ENCODE measurements at regions not wholly inside any gene's neighbourhood (a gene's known extent, or its start where the extent isn't known, plus 50 kb on each side); places are given as distances from the start of the nearest gene placed in this dataset.
"Not testable (repeated sequence)": the region's sequence is repeated elsewhere in the genome, so short reads cannot be mapped to it uniquely, and the experiment has no call there.

DNA sequence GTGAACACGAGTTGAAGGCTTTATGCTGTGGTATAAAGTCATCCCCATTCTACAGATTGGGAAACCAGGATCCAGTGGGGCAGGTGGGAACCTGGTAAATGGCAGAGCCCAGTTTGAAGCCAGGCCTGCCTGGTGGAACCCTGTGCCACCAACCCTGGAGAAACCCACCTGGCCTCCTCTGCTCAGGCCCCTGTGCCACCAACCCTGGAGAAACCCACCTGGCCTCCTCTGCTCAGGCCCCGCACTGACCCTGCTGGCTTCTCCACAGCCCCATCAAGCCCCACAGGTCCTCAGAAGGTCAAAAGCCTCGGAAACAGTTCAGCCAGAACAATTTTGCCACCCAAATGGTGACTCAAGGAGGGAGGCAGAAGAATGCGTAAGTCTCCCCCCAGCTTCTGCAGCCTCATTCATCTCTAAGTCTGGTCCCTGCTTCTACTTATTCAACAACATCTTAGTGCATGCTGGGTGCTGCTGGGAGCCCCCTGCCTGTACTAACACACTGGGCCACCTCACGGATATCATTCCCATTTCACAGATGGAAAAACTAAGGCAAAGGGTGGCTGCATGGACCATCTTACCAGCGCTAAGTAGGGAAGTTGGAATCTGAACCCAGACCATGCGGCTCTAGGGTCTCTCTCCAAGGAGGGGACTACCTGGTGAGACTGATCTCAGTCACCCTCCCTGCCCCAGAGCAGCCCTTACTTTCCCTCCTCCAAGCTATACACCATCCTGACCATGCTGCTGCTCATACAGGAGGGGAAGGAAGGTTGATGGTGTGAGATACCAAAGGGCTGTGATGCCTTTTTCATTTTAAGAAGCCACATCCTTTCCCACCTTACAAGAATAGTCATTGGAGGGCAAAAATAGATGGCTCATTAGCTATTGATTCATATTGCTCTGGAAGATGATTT is 93.7 kb upstream of the ID2 start:
- intact Hi-C loops (cut with micrococcal nuclease) = loop anchor here (2.0 kb wide), 2 partner anchors 21 to 93 kb away; no protein-coding TSS in a partner anchor

DNA sequence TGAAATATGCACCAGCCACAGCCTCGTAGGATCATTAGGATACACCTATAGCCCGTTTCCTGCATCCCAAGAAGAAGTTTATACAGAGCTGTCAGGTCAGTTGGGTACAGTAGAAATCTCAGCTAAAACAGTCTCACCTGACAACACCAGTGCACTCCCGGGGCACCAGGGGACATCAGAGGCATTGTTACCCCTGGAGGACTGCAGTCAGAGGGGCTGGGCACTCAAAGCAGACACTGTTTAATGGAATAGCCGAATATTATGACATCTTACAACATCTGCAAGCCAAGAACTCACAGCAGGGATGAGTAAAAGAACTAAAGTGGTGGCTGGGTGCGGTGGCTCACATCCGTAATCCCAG is 93.0 kb upstream of the ID2 start:
- intact Hi-C loops (cut with micrococcal nuclease) = loop anchor here (2.0 kb wide), 1 partner anchor 20 kb away; no protein-coding TSS in a partner anchor

DNA sequence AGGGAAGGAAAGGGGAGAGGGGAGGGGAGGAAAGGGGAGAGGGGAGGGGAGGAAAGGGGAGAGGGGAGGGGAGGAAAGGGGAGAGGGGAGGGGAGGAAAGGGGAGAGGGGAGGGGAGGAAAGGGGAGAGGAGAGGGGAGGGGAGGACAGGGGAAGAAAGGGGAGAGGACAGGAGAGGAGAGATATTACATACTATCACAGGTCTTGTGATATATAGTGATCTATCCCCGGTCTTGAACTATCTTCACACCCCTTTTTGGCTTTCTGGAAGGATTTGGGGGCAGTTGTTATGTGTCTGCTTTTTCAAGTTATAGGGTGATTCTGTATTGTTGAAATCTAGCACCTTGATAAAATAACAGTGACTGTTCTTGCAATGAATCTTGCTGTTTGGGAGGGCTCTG is 92.1 kb upstream of the ID2 start:
- intact Hi-C loops (cut with micrococcal nuclease) = loop anchor here (2.0 kb wide), 1 partner anchor 19 kb away; no protein-coding TSS in a partner anchor

DNA sequence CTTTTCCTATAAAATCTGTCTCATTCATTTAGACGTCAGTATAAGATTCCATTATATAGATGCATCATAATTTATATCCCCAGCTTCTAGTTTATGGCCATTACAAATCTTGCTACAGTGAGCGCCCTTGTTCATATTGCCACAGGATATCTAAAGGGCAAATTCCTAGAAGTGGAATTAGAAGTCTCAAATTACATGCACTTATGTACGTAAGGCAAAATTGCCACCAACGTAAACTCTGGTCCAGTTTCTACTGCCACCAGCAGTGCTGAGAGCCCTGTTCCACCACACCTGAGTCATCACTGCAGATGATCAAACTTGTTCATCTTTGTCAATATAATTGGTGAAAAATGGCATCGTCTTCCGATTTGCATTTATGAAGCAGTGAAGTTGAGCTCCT is 90.9 kb upstream of the ID2 start:
- intact Hi-C loops (cut with micrococcal nuclease) = no loop called here

DNA sequence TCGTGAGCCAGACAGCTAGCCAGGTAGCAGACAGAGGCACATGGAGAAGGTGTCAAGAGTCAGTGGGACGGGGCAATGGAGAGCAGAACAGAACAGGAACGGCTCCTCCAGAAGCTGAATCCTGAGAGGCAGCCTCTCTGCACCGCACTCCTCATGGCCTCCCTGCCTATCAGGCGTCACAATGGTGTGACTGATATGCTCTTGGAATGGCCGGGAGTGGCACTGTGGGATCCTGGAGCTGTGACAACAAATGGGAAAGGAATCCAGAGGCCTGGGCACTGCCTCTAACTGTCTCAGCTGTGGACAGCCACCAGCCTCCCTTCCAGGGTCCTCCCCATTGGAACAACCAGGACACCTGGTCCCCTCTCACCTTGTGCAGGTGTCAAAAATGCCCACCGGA is 89.1 kb upstream of the ID2 start:
- intact Hi-C loops (cut with micrococcal nuclease) = no loop called here

DNA sequence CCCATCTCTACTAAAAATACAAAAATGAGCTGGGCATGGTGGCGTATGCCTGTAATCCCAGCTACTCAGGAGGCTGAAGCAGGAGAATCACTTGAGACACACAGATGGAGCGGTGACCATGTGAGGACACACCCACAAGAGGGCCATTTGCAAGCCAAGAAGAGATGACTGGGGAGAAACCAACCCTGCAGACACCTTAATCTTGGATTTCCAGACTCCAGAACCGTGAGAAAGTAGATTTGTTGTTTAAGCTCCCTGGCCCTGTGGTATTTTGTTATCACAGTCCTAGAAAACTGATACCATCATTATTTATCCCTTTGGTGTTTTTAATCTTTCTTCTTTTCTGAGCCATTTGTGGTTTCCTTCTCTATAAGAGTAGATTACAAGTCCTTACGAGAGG is 88.6 kb upstream of the ID2 start:
- intact Hi-C loops (cut with micrococcal nuclease) = no loop called here

DNA sequence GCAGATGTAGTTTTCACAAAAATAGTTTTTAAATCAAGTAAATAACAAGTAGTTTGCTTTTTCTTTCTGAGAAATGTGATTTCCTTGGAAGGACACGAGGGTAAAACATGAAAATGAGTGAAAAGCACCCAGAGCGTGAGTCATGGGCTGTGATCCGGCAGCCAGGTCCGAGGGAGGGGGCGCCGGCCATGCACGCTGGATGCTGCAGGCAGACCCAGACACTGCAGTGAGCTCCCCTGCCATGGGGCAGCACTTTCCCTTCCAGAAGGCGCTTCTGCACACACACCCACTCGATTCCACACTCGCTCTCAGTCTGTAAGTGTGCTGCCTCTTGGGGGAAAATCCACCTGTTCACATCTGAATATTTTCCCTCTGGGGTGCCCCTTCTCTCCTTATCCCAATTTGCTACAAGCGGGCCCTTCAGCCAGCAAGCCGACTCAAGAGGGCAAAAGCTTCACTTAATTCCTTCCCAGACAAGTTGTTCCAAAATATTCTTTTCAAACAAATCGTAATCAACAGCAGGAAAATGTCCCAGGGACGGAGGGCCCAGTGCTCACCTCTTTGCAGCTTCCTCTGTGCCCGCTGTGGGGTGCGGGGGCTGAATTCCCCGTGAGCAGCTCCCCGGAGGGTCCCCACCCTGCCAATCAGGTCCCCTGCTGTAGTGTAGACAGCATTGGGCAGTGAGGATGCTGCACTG is 87.0 kb upstream of the ID2 start:
- intact Hi-C loops (cut with micrococcal nuclease) = no loop called here

DNA sequence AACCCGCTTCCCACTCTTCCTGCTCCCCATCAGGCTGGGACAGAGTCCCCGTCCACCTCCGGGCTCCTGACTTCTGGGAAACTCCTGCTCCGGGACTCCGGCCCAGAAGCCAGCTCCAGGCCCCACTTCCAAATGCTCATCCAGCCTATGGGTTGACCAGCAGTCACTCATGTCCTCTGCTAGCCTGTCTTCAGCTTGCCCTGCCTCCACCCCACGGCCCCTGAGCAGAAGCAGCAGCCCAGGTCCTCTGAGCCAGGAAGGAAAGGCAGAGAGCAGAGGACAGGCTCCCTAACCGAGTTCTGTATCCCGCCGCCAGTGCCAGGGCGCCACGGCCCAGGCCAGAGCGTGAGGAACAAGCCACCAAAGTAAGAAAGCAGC is 86.4 kb upstream of the ID2 start:
- intact Hi-C loops (cut with micrococcal nuclease) = no loop called here

DNA sequence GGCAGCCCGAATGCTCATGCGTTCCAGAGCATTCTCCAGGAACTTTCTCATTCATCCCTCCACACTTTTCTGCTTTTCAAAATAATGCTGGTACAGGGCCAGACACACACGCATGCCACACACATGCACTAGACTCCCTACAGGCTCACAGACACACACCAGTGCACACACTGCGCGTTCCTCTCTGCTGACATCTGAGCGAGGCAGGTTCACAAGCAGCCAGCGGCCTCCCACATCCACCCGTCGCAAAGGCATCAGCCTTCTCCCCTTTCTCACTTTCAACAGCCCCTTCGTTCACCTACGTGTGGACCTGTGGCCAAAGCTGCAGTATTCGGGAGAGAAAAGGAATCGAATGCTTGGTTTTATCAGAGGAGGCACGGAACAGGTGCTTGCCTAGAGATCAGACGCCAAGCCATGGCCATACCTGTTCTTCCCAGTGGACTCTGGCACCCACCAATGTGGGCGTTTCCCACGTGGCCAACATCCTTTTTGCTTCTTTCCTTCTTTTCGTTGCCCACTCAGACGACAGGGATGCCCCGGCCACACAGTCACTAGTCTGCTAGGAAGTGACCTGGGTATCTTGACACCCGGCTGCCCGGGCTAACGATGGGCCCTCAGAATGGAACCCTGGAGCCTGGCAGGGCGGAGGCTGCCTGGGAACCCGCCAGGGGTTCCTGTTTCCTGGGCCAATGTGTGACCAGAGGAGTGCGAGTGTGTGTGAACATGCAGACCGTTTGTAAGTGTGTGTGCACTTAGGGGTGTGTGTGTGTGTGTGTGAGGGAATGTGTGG is 85.8 kb upstream of the ID2 start:
- intact Hi-C loops (cut with micrococcal nuclease) = no loop called here

DNA sequence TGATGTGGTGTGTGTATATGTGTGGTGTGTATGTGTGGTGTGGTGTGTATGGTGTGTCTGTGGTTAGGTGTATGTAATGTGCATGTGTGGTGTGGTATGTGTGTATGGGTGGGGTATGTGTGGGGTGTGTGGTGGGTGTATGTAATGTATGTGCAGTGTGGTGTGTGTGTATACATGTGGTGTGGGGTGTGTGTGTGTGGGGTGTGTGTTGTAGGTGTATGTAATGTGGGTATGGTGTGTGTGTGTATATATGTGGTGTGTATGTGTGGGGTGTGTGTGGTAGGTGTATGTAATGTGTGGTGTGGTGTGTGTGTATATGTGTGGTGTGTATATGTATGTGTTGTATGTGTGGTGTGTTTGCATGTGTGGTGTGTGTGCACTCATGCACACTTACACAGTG is 84.8 kb upstream of the ID2 start:
- intact Hi-C loops (cut with micrococcal nuclease) = no loop called here

DNA sequence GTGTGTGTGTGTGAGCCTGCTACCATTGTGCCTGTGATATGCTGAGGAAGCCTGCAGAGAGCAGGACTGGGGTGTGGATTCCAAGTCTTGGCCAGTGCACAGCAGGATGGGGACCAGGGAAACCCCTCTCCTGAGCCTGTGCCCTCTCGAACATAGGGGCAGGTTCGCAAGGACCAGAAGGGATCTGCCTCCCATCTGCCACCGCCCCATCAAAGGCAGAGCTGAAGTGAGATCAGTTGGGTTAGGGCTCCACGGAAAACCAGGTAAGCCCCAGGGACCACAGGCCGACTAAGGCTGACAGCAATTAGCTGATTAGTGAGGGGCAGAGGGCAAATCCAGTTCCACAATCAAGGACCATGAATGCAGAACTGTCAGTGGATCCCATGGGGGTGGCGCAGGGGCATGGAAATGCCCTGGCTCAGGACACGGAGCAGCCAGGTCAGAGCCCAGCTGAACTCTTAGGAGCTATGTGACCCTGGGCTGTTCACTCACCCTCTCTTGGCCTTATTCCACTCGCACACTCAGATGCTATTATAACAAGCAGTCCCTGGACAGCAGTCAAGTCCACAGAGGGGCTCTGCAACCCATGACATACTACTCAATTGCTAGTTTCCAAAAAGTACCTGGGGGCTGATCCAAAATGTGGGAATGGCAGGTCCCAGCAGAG is 84.2 kb upstream of the ID2 start:
- intact Hi-C loops (cut with micrococcal nuclease) = no loop called here

DNA sequence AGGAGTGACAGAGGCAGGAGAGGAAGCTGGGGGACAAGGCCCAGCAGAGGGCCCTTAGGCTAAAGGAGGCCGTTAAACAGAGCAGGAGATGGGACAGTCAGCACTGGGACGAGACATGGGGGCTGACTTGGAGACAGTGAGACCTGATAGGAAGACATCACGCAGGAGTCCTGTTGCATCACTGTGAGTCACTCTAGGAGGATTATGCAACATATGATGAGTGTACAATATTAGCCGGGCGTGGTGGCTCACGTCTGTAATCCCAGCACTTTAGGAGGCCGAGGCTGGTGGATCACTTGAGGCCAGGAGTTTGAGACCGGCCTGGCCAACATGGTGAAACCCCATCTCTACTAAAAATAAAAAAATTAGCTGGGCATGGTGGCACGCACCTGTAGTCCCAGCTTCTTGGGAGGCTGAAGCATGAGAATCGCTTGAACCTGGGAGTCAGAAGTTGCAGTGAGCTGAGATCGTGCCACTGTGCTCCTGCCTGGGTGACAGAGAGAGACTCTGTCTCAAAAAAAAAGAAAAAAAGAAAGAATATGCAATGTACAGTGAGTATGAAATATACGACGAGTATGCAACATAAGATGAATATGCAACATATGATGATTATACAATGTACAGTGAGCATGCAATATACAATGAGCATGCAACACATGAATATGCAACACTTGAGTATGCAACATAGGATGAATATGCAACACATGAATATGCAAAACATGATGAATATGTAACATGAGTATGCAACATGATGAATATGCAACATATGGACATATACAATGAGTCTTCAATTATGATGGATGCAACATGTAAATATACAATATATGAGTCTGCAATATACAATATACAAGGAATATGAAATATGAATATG is 83.3 kb upstream of the ID2 start:
- intact Hi-C loops (cut with micrococcal nuclease) = no loop called here

DNA sequence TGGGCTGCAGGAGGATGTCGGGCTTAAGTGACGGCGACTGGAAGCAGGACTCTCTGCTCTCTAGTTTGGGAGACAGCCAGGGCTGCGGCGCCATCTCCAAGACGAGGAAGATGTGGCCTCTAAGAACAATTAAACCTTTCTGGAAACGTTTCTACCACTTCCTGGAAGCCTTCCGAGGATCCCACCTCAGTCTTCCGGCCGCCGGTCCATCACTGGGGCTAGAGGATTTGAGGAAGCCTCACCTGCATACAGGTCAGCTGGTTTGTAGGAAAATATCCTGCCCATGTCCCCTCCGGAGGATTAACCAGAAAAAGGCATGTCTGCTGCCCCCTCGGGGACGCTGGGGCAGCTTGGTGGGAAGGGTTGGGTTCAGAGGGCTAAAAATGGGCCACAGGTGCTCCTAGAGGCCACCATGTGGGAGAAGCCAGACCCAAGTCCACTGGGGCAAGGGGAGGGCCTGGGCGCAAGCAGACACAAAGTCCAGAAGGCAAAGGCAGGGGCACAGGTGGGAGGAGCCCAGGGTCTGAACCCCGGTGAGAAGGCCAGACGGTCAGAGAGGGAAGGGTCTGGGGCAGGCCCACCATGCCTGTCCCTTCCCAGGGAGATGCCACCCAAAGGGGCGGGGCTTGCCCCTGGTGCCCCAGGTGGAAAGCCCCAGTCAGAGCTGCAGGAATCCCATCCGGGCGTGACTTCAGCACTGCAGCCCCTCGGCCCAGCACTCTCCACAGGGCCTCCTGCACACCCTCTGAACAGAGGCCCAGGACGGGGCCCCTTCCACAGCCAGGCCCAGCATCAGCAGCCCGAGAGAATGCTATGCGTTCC is 82.2 kb upstream of the ID2 start:
- intact Hi-C loops (cut with micrococcal nuclease) = no loop called here

DNA sequence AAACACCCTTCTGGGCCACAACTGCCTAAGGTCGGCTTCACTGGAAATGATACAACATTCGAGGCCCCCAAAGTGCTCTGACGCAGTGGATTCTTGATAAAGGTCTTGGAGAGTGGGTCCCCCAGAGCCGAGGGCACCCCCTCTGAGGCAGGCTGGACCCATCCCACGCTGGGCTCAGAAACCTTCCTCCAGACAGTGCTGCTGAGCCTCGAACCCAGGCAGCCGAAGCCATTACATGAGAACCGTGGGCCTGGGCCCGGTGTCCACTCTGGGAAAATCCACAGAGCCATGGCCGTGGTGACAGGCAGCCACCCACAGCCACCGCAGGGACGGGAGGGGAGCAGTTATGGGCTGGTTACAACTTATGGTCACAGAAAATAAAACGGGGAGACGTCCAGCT is 81.4 kb upstream of the ID2 start:
- intact Hi-C loops (cut with micrococcal nuclease) = no loop called here

DNA sequence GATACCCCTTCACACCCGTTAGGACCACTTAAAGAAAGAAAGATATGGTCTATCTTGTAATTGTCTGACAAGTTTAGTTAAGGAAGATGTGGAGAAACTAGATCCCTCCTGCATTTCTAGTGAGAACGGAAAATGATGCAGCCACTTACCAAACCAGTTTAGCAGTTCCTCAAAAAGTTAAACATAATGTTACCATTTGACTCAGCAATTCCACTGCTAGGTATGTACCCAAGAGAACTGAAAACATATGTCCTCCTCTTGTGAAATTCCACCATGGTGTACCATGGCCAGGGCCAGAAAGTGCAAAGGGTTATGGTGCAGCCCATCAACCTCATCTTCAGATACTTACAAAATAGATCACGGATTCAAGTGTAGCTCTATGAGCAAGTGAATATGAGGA is 79.0 kb upstream of the ID2 start:
- intact Hi-C loops (cut with micrococcal nuclease) = no loop called here

DNA sequence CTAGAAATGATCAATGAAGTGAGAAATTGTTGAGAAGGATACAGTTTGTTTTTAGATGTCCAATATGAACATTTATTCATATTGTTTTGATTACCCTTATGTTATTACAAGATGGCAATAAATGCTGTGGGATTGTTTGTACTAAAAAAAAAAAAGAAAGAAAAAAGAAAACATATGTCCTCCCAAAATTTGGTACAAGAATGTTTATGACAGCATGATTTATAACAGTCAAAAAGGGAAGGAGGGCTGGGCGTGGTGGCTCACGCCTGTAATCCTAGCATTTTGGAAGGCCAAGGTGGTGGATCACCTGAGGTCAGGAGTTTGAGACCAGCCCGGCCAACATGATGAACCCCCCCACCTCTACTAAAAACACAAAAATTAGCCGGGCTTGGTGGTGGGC is 78.5 kb upstream of the ID2 start:
- intact Hi-C loops (cut with micrococcal nuclease) = not testable (repeated sequence)

DNA sequence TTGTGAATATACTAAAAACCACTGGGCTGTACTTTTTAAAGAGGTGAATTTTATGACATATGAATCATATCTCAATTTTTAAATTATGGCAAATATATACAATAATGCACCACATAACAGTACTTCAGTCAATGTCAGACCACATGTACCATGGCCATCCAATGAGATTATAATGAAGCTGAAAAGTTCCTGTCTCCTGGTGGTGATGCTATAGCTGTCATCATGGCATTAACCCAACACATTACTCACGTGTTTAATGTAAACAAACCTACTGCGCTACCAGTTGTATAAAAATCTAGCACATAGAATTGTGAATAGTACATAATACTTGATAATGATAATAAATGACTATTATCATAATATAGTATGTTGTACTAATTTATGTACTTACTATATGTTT is 77.6 kb upstream of the ID2 start:
- intact Hi-C loops (cut with micrococcal nuclease) = no loop called here

DNA sequence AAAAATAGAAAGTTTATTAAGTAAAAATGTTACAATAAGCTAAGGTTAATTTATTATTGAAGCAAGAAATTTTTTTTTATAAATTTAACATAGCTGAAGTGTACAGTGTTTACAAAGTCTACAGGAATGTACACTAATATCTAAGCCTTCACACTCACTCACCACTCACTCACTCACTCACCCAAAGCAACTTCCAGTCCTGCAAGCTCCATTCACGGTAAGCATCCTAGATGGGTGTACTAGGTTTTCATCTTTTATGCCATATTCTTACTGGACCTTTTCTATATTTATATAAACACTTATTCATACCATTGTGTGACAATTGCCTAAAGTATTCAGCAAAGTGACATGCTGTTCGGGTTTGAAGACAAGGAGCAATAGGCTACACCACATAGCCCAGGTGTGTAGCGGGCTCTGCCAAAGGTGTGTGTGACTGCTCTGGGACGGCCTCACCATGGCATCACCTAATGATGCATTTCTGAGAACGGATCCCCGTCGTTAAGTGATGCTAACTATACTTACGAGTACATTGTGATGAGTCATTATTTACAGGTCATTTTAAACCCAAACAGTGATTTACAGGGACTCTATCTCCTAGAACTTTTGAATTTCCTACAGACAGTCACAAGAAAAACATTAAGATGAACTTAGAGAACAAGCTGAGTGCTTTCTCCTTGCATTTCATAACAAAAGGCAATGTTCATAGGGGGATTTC is 76.3 kb upstream of the ID2 start:
- intact Hi-C loops (cut with micrococcal nuclease) = no loop called here

DNA sequence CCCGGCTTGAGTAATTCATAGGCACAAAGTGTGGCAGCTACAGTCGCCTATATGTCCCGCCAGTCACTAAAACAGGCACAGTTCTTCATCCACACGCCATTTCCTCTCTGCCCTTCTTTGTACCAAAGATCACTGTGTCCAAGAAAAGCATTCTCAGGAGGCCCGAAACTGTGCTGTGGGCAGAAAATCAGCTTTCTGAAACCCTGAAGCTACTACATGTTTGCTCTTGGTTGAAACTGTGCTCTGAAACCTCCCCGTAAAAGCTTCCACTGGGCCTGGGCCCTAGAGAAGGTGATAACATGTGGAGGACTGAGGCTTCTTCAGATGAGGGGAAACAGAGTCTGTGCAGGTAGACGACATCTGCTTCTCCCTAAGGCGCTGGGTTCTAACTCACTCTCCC is 75.6 kb upstream of the ID2 start:
- intact Hi-C loops (cut with micrococcal nuclease) = no loop called here

Measured in T-helper 1 cell treated with Interleukin-12 subunit alpha and Interleukin-12 subunit beta and Interleukin-4 antibody, amounts not matched to agents 30 ng/mL and 1 ng/mL, for 36 hours (primary cell).